HEK293 (cell line): ENCODE measurements at regions not wholly inside any gene's neighbourhood (a gene's known extent, or its start where the extent isn't known, plus 50 kb on each side); places are given as distances from the start of the nearest gene placed in this dataset.

ENCODE experiments used
- ATF2 ChIP-seq: fragments of 450-650 bp; formaldehyde crosslinking; IDR thresholded peaks from 2 replicates; pipeline ENCODE4 v1.5.1; 2016; ENCODE audit warnings: missing biosample characterization, missing genetic modification characterization, low read depth
- CTCF ChIP-seq: fragments of 450-650 bp; formaldehyde crosslinking; IDR thresholded peaks from 2 replicates; pipeline ENCODE4 v1.5.1; 2016; ENCODE audit warnings: missing biosample characterization, missing genetic modification characterization
- EGR2 ChIP-seq: fragments of 450-650 bp; formaldehyde crosslinking; IDR thresholded peaks from 2 replicates; pipeline ENCODE4 v1.5.1; 2016; ENCODE audit warnings: low read depth, missing biosample characterization, missing genetic modification characterization
- REST ChIP-seq: fragments of 450-650 bp; formaldehyde crosslinking; IDR thresholded peaks from 2 replicates; pipeline ENCODE4 v1.5.1; 2016; ENCODE audit warnings: missing biosample characterization, missing genetic modification characterization
- TCF7L2 ChIP-seq: IDR thresholded peaks from 2 replicates; pipeline ENCODE4 v1.6.1; 2011; ENCODE audit warnings: low read depth, mild to moderate bottlenecking, inconsistent platforms, low read length, moderate library complexity, borderline replicate concordance
- ZBTB20 ChIP-seq: fragments of 450-650 bp; formaldehyde crosslinking; IDR thresholded peaks from 2 replicates; pipeline ENCODE4 v1.5.1; 2016; ENCODE audit warnings: missing biosample characterization, missing genetic modification characterization
- ZNF114 ChIP-seq: fragments of 450-650 bp; formaldehyde crosslinking; IDR thresholded peaks from 2 replicates; pipeline ENCODE4 v1.5.0; 2017; ENCODE audit warnings: missing biosample characterization, missing genetic modification characterization
- ZNF138 ChIP-seq: fragments of 450-650 bp; formaldehyde crosslinking; IDR thresholded peaks from 2 replicates; pipeline ENCODE4 v1.5.1; 2016; ENCODE audit warnings: missing biosample characterization, missing genetic modification characterization, borderline replicate concordance
- ZNF274 ChIP-seq, 2 experiments: fragments of 200-500 bp in 1 of 2; fragments of 450-650 bp in 1 of 2; sonication (Bioruptor generic) in 1 of 2; formaldehyde crosslinking in 1 of 2; IDR thresholded peaks; 2 replicates each; pipeline versions ENCODE4 v1.5.1 to v1.6.1; 2014 to 2016; ENCODE audit warnings: borderline replicate concordance in 1 of 2, inconsistent platforms in 1 of 2, low read length in 1 of 2, missing biosample characterization in 1 of 2, missing genetic modification characterization in 1 of 2
- ZNF350 ChIP-seq: fragments of 450-650 bp; formaldehyde crosslinking; IDR thresholded peaks from 2 replicates; pipeline ENCODE4 v1.5.0; 2017; ENCODE audit warnings: missing biosample characterization, mild to moderate bottlenecking, missing genetic modification characterization

- TF ChIP-seq CTCF (tag by site-specific recombination) (no peak), ATF2 (no peak), EGR2 (no peak), ZNF114 (tag by site-specific recombination) (no peak), REST (tag by site-specific recombination) (no peak), ZNF350 (tag by site-specific recombination) (no peak), ZBTB20 (tag by site-specific recombination) (no peak), ZNF138 (tag by site-specific recombination) (no peak), TCF7L2 (no peak), ZNF274 (IDR thresholded peaks at IDR 0.05; ENCODE audit: low read length) (no peak), ZNF274 (tag by site-specific recombination; IDR thresholded peaks at IDR 0.05; ENCODE audit: borderline replicate concordance) (no peak)
Observed at GRCh38 chr10:61299156-61299555, 154.0 kb downstream of the TMEM26 start.
